GM12878 (cell line): ENCODE measurements at regions not wholly inside any gene's neighbourhood (a gene's known extent, or its start where the extent isn't known, plus 50 kb on each side); places are given as distances from the start of the nearest gene placed in this dataset.

ENCODE experiments used
- ATAC-seq: fragments of 200-7000 bp; cut with Tn5 transposase; 3 replicates; pipeline ENCODE4 v1.9.1; 2020; ENCODE audit warnings: mild to moderate bottlenecking, moderate library complexity
- BruUV-seq: library from RNA; stranded (reverse); fragments of 400-500 nt; replicated peaks from 2 replicates; lab custom pipeline; 2021; lab: Mats Ljungman, UMichigan
- CTCF ChIA-PET: fragments of 300-600 bp; sonication (Branson Sonifier 250); formaldehyde crosslinking; extraction: SDS; loops from one replicate; lab custom pipeline; 2021; ENCODE audit warnings: inconsistent platforms; lab: Yijun Ruan, JAX
- POLR2A ChIA-PET: fragments of 350-600 bp; formaldehyde crosslinking; extraction: SDS; loops from one replicate; lab custom pipeline; 2021; ENCODE audit warnings: inconsistent platforms; lab: Charles Lee
- RAD21 ChIA-PET: fragments of 300-600 bp; sonication (Branson Sonifier 250); formaldehyde crosslinking; loops from one replicate; lab custom pipeline; 2023; ENCODE audit warnings: antibody characterized with exemption; ENCODE audit not compliant: unreplicated experiment; lab: Charles Lee
- SMC1A ChIA-PET: fragments of 300-600 bp; sonication (Branson Sonifier 250); formaldehyde crosslinking; loops from one replicate; lab custom pipeline; 2023; ENCODE audit not compliant: unreplicated experiment, uncharacterized antibody; lab: Charles Lee
- DNase-seq: peaks from one replicate; pipeline ENCODE4 v3.0.0-alpha.2; 2011; ENCODE audit warnings: low read depth, low spot score
- FAIRE-seq: peaks from 3 replicates; lab custom pipeline; 2011; peaks lifted over from hg19 to GRCh38; lab: Jason Lieb, UNC
- H2AFZ ChIP-seq: 2 replicates; pipeline ENCODE4 v1.6.0; 2011; ENCODE audit warnings: low read depth, low read length, control low read depth; ENCODE audit not compliant: control insufficient read depth
- H3K27ac ChIP-seq: 2 replicates; pipeline ENCODE4 v1.5.1; 2011; ENCODE audit warnings: control low read depth; ENCODE audit not compliant: control insufficient read depth, insufficient read depth
- H3K27me3 ChIP-seq, 2 experiments: replicated peaks in 1 of 2; 2 replicates each; pipeline versions ENCODE4 v1.6.0 to v1.6.1; 2011; ENCODE audit warnings: low read length in 1 of 2; ENCODE audit not compliant: control insufficient read depth in 2 of 2, insufficient read depth in 2 of 2
- H3K36me3 ChIP-seq, 2 experiments: 2 replicates each; pipeline ENCODE4 v1.5.1; 2011; ENCODE audit warnings: low read length in 1 of 2; ENCODE audit not compliant: control insufficient read depth in 2 of 2, insufficient read depth in 2 of 2
- H3K4me1 ChIP-seq: 2 replicates; pipeline ENCODE4 v1.6.1; 2011; ENCODE audit warnings: mild to moderate bottlenecking, low read length, moderate library complexity, mixed read lengths; ENCODE audit not compliant: control insufficient read depth, insufficient read depth
- H3K4me2 ChIP-seq: 2 replicates; pipeline ENCODE4 v1.6.0; 2011; ENCODE audit warnings: control low read depth; ENCODE audit not compliant: control insufficient read depth, insufficient read depth
- H3K4me3 ChIP-seq: fragments of 200-600 bp; sonication (generic); 2 replicates; pipeline ENCODE4 v1.5.1; 2016
- H3K79me2 ChIP-seq: 2 replicates; pipeline ENCODE4 v1.6.0; 2011; ENCODE audit warnings: low read length; ENCODE audit not compliant: control insufficient read depth, insufficient read depth
- H3K9ac ChIP-seq: 2 replicates; pipeline ENCODE4 v1.8.0; 2011; ENCODE audit warnings: low read length, control low read depth, mixed read lengths; ENCODE audit not compliant: control insufficient read depth, insufficient read depth
- H3K9me3 ChIP-seq: replicated peaks from 3 replicates; pipeline ENCODE4 v1.5.1; 2011; ENCODE audit warnings: mild to moderate bottlenecking, low read length; ENCODE audit not compliant: control insufficient read depth, insufficient read depth
- H4K20me1 ChIP-seq: 2 replicates; pipeline ENCODE4 v1.6.0; 2011; ENCODE audit not compliant: control insufficient read depth, insufficient read depth
- ATF2 ChIP-seq: IDR thresholded peaks from 2 replicates; pipeline ENCODE4 v1.6.1; 2012; ENCODE audit warnings: low read length, inconsistent platforms
- CEBPB ChIP-seq, 2 experiments: fragments of 150-350 bp in 1 of 2; IDR thresholded peaks; 2 replicates each; pipeline ENCODE4 v1.6.1; 2012 to 2014; ENCODE audit warnings: low read depth in 2 of 2, low read length in 2 of 2, borderline replicate concordance in 1 of 2, inconsistent platforms in 1 of 2
- CHD1 ChIP-seq: IDR thresholded peaks from 2 replicates; pipeline ENCODE4 v1.6.1; 2012; ENCODE audit warnings: low read depth, low read length, improper control_type of control experiment
- EED ChIP-seq: sonication (generic); IDR thresholded peaks from 2 replicates; pipeline ENCODE4 v1.6.1; 2016; ENCODE audit warnings: antibody characterized with exemption, low read depth
- EGR1 ChIP-seq, 2 experiments: IDR thresholded peaks; 1 replicate in 1 of 2; 2 replicates in 1 of 2; pipeline ENCODE4 v1.6.1; 2011 to 2012; ENCODE audit warnings: low read depth in 2 of 2, low read length in 2 of 2, borderline replicate concordance in 1 of 2, mild to moderate bottlenecking in 1 of 2, moderate library complexity in 1 of 2
- HDAC2 ChIP-seq: fragments of 200-600 bp; sonication (generic); IDR thresholded peaks from 2 replicates; pipeline ENCODE4 v1.6.1; 2017
- KDM1A ChIP-seq: fragments of 200-600 bp; sonication (generic); IDR thresholded peaks from 2 replicates; pipeline ENCODE4 v1.6.1; 2016; ENCODE audit warnings: borderline replicate concordance
- MXI1 ChIP-seq: fragments of 150-350 bp; IDR thresholded peaks from 2 replicates; pipeline ENCODE4 v1.6.1; 2011; ENCODE audit warnings: low read depth, mild to moderate bottlenecking, inconsistent platforms, low read length, improper control_type of control experiment
- NFIC ChIP-seq: IDR thresholded peaks from 2 replicates; pipeline ENCODE4 v1.6.1; 2012; ENCODE audit warnings: low read depth, mild to moderate bottlenecking, inconsistent platforms, low read length, moderate library complexity
- NR2F1 ChIP-seq: fragments of 450-650 bp; conservative IDR thresholded peaks from 2 replicates; pipeline ENCODE4 v1.6.1; 2017; ENCODE audit warnings: mild to moderate bottlenecking
- RB1 ChIP-seq: fragments of 450-650 bp; formaldehyde crosslinking; IDR thresholded peaks from 2 replicates; pipeline ENCODE4 v1.6.1; 2017; ENCODE audit warnings: mild to moderate bottlenecking, borderline replicate concordance
- RUNX3 ChIP-seq: IDR thresholded peaks from 2 replicates; pipeline ENCODE4 v1.6.1; 2012; ENCODE audit warnings: low read length, inconsistent platforms
- SPI1 ChIP-seq: IDR thresholded peaks from 2 replicates; pipeline ENCODE4 v1.6.1; 2011; ENCODE audit warnings: low read depth, mild to moderate bottlenecking, low read length, moderate library complexity, borderline replicate concordance; ENCODE audit not compliant: insufficient read depth
- SREBF2 ChIP-seq: IDR thresholded peaks from 2 replicates; pipeline ENCODE4 v1.6.1; 2012; ENCODE audit warnings: mild to moderate bottlenecking, low read length
- SUZ12 ChIP-seq: fragments of 200-600 bp; sonication (generic); IDR thresholded peaks from one replicate; pipeline ENCODE4 v1.6.1; 2018; ENCODE audit warnings: antibody characterized with exemption, mild to moderate bottlenecking; ENCODE audit not compliant: unreplicated experiment
- TCF12 ChIP-seq: IDR thresholded peaks from 2 replicates; pipeline ENCODE4 v1.6.1; 2011; ENCODE audit warnings: low read depth, mild to moderate bottlenecking, low read length
- YBX1 ChIP-seq: fragments of 450-650 bp; IDR thresholded peaks from 2 replicates; pipeline ENCODE4 v1.6.1; 2016; ENCODE audit warnings: antibody characterized with exemption
- ZNF622 ChIP-seq: fragments of 450-650 bp; IDR thresholded peaks from 2 replicates; pipeline ENCODE4 v1.6.1; 2017; ENCODE audit warnings: mild to moderate bottlenecking, inconsistent platforms
- WGBS: methylation state at CpG from one replicate; pipeline ENCODE4 v1.1.6; 2016; ENCODE audit warnings: low lambda C conversion rate; ENCODE audit not compliant: insufficient replicate concordance, insufficient coverage; ENCODE audit errors: missing lambda C conversion rate; 5-methylcytosine and 5-hydroxymethylcytosine counted together
- in situ Hi-C: fragments of 300-500 bp; cut with MboI; formaldehyde crosslinking; loops from 9 replicates; pipeline ENCODE4 v1.14.3; 2018; ENCODE audit warnings: mixed read lengths
- intact Hi-C: fragments of 100-400 bp; cut with micrococcal nuclease; formaldehyde crosslinking; loops from one replicate; pipeline ENCODE4 v1.14.2; 2022; ENCODE audit not compliant: unreplicated experiment
- TF ChIP-seq, protein P1 (sequence below): fragments of 450-650 bp; IDR thresholded peaks from 2 replicates; pipeline ENCODE4 v1.6.1; 2017; ENCODE audit warnings: mild to moderate bottlenecking, moderate library complexity

DNA sequence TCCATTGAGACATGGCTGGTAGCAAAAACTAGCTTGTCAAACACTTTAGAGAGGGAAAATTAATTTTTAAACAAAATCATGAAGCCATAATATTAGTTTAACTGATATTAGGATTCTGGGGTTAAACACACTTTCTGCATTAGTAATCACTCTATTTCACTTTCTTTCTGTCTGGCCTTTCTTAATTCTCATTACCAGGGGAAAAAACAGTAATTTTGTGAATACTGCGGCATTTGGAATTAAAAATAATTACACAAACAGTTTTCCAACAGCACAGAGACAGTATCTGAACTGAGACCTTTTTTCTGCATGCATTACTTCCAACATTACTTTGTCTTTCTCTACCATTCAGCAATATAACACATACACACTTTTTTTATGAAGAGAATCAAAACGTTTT, 190.6 kb downstream of the MRPL39 start:
- DNase-seq (no peak), FAIRE-seq (no peak), ATAC-seq (0 out of 3 replicates have a peak, but pooled peaks have one; percentile 1)
- Histone ChIP-seq H3K4me3 (peak overlapping the region; percentile 59), H3K9me3 (peaks cover 12% of the 10 kb centered on the region), H2AFZ (no peak overlapping the region), H3K27ac (peak overlapping the region; percentile 97; the same call in 1 of the 2 replicates), H3K4me1 (peaks cover 28% of the 10 kb centered on the region), H4K20me1 (no peaks in the 10 kb centered on the region), H3K79me2 (peaks cover 78% of the 10 kb centered on the region), H3K9ac (peak overlapping the region; percentile 49), H3K4me2 (peak overlapping the region; percentile 72), H3K27me3 (no peaks in the 10 kb centered on the region), H3K36me3 (peaks cover 2 to 11% of the 10 kb centered on the region in 2 experiments)
- RAD21 ChIA-PET: interaction anchor here (1.0 to 13.1 kb wide), 9 partner anchors 20 to 157 kb away, joined by 3 to 253 read pairs (median 4); no protein-coding TSS in a partner anchor
- CTCF ChIA-PET: interaction anchor here (1.0 to 11.5 kb wide), 3 partner anchors 24 to 155 kb away, joined by 4 to 163 read pairs (median 5); no protein-coding TSS in a partner anchor
- intact Hi-C loops (no loop called here), in situ Hi-C loops (loop anchor here (5.0 to 10.0 kb wide), 2 partner anchors 146 to 318 kb away; partner anchors contain the start of genes ATP5PF and GABPA)
- SMC1A ChIA-PET: interaction anchor here (0.5 to 15.5 kb wide), 12 partner anchors 9 to 318 kb away, joined by 3 to 426 read pairs (median 4); partner anchors contain the start of genes ATP5PF and GABPA
- WGBS: 2% methylated on average over 2 of the region's 2 CpGs
- no TSS peak for BruUV-seq
- POLR2A ChIA-PET: interaction anchor here (1.0 kb wide), 1 partner anchor 81 kb away, joined by 3 read pairs; no protein-coding TSS in a partner anchor
- TF ChIP-seq RUNX3 (peak; percentile 67; the same call in 1 of the 2 replicates), EED (no peak), NFIC (peak; percentile 69), SREBF2 (no peak), TCF12 (no peak), ZNF622 (no peak), YBX1 (no peak), CEBPB (IDR thresholded peaks at IDR 0.05; ENCODE audit: borderline replicate concordance in 1 of 2, low read depth in 2 of 2, low read length in 2 of 2) (no peak), NR2F1 (no peak), CHD1 (no peak), SPI1 (no peak), MXI1 (no peak), ATF2 (peak; percentile 58), HDAC2 (no peak), EGR1 (IDR thresholded peaks at IDR 0.05; ENCODE audit: borderline replicate concordance in 1 of 2, low read depth in 2 of 2, low read length in 2 of 2) (no peak), SUZ12 (no peak), KDM1A (no peak), RB1 (no peak)
- TF ChIP-seq, protein P1, sequence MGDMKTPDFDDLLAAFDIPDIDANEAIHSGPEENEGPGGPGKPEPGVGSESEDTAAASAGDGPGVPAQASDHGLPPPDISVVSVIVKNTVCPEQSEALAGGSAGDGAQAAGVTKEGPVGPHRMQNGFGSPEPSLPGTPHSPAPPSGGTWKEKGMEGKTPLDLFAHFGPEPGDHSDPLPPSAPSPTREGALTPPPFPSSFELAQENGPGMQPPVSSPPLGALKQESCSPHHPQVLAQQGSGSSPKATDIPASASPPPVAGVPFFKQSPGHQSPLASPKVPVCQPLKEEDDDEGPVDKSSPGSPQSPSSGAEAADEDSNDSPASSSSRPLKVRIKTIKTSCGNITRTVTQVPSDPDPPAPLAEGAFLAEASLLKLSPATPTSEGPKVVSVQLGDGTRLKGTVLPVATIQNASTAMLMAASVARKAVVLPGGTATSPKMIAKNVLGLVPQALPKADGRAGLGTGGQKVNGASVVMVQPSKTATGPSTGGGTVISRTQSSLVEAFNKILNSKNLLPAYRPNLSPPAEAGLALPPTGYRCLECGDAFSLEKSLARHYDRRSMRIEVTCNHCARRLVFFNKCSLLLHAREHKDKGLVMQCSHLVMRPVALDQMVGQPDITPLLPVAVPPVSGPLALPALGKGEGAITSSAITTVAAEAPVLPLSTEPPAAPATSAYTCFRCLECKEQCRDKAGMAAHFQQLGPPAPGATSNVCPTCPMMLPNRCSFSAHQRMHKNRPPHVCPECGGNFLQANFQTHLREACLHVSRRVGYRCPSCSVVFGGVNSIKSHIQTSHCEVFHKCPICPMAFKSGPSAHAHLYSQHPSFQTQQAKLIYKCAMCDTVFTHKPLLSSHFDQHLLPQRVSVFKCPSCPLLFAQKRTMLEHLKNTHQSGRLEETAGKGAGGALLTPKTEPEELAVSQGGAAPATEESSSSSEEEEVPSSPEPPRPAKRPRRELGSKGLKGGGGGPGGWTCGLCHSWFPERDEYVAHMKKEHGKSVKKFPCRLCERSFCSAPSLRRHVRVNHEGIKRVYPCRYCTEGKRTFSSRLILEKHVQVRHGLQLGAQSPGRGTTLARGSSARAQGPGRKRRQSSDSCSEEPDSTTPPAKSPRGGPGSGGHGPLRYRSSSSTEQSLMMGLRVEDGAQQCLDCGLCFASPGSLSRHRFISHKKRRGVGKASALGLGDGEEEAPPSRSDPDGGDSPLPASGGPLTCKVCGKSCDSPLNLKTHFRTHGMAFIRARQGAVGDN: no peak
